Fibroblast of skin of back (primary cell): ENCODE measurements at regions not wholly inside any gene's neighbourhood (a gene's known extent, or its start where the extent isn't known, plus 50 kb on each side); places are given as distances from the start of the nearest gene placed in this dataset.
A peak's percentile ranks its signal among the peaks of the same experiment; 100 is the strongest.
"Not testable (repeated sequence)": the region's sequence is repeated elsewhere in the genome, so short reads cannot be mapped to it uniquely, and the experiment has no call there.

Experiments
- DNase-seq: peaks from one replicate; pipeline ENCODE4 v3.0.0-alpha.2; 2013

- no peak for DNase-seq
Observed at GRCh38 chr3:75325716-75326115, 338.4 kb upstream of the FRG2C start.

GRCh38 chr3:75327453-75327852, 336.7 kb upstream of the FRG2C start:
- no peak for DNase-seq

GRCh38 chr3:75329476-75330097, 334.5 kb upstream of the FRG2C start:
- DNase-seq, result no peak

- not testable (repeated sequence) for DNase-seq
Observed at GRCh38 chr3:75330446-75330845, 333.7 kb upstream of the FRG2C start.

- DNase-seq, result not testable (repeated sequence)
Observed at GRCh38 chr3:75332090-75332489, 332.0 kb upstream of the FRG2C start.

- DNase-seq, result no peak
Observed at GRCh38 chr3:75332794-75333193, 331.3 kb upstream of the FRG2C start.

GRCh38 chr3:75334299-75334698, 329.8 kb upstream of the FRG2C start:
- DNase-seq, result no peak

GRCh38 chr3:75337226-75337900, 326.8 kb upstream of the FRG2C start:
- no peak for DNase-seq

GRCh38 chr3:75338342-75338741, 325.8 kb upstream of the FRG2C start:
- DNase-seq, result no peak

- peak; percentile 30 for DNase-seq
Observed at GRCh38 chr3:75341324-75342067, 322.6 kb upstream of the FRG2C start.

GRCh38 chr3:75342425-75342824, 321.7 kb upstream of the FRG2C start:
- DNase-seq, result no peak

- DNase-seq, result not testable (repeated sequence)
Observed at GRCh38 chr3:75350536-75350935, 313.6 kb upstream of the FRG2C start.

GRCh38 chr3:75362086-75362784, 301.9 kb upstream of the FRG2C start:
- not testable (repeated sequence) for DNase-seq

GRCh38 chr3:75372964-75373363, 291.2 kb upstream of the FRG2C start:
- peak; percentile 9 for DNase-seq

- not testable (repeated sequence) for DNase-seq
Observed at GRCh38 chr3:75379840-75380239, 284.3 kb upstream of the FRG2C start.

- DNase-seq, result no peak
Observed at GRCh38 chr3:75380276-75380771, 283.8 kb upstream of the FRG2C start.

- not testable (repeated sequence) for DNase-seq
Observed at GRCh38 chr3:75384016-75384415, 280.1 kb upstream of the FRG2C start.

GRCh38 chr3:75388486-75389124, 275.5 kb upstream of the FRG2C start:
- DNase-seq, result peak; percentile 77

GRCh38 chr3:75393288-75393694, 270.8 kb upstream of the FRG2C start:
- not testable (repeated sequence) for DNase-seq

- DNase-seq, result not testable (repeated sequence)
Observed at GRCh38 chr3:75394102-75394501, 270.0 kb upstream of the FRG2C start.

- DNase-seq, result not testable (repeated sequence)
Observed at GRCh38 chr3:75394562-75395360, 269.4 kb upstream of the FRG2C start.
